Activated CD8-positive, alpha-beta memory T cell treated with anti-CD3 and anti-CD28 coated beads, Interleukin-2, amount 10 ng/mL, durations not matched to agents 7 days and 5 days (primary cell): ENCODE measurements at regions not wholly inside any gene's neighbourhood (a gene's known extent, or its start where the extent isn't known, plus 50 kb on each side); places are given as distances from the start of the nearest gene placed in this dataset.

Source experiments
- ATAC-seq: fragments of 150-1000 bp; cut with Tn5 transposase; one replicate; pipeline ENCODE4 v1.10.0; 2021; ENCODE audit warnings: moderate library complexity
- CTCF ChIA-PET: fragments of 350-600 bp; sonication (Branson Sonifier 250); formaldehyde crosslinking; loops from one replicate; lab custom pipeline; 2021; ENCODE audit warnings: antibody characterized with exemption; lab: Charles Lee
- DNase-seq: peaks from one replicate; pipeline ENCODE4 v3.0.0-alpha.2; 2020
- H3K27ac Mint-ChIP-seq: one replicate; pipeline ENCODE4 v1.8.0; 2021; ENCODE audit warnings: mild to moderate bottlenecking, mixed read lengths
- H3K27me3 Mint-ChIP-seq: one replicate; pipeline ENCODE4 v1.8.0; 2021; ENCODE audit warnings: mixed read lengths
- H3K36me3 Mint-ChIP-seq: one replicate; pipeline ENCODE4 v1.8.0; 2021; ENCODE audit warnings: mild to moderate bottlenecking, mixed read lengths
- H3K4me1 Mint-ChIP-seq: one replicate; pipeline ENCODE4 v1.8.0; 2021; ENCODE audit warnings: mixed read lengths
- H3K4me3 Mint-ChIP-seq: one replicate; pipeline ENCODE4 v1.8.0; 2021; ENCODE audit warnings: mild to moderate bottlenecking, moderate library complexity, mixed read lengths
- H3K9me3 Mint-ChIP-seq: one replicate; pipeline ENCODE4 v1.8.0; 2022; ENCODE audit warnings: low read depth, mixed read lengths

DNA sequence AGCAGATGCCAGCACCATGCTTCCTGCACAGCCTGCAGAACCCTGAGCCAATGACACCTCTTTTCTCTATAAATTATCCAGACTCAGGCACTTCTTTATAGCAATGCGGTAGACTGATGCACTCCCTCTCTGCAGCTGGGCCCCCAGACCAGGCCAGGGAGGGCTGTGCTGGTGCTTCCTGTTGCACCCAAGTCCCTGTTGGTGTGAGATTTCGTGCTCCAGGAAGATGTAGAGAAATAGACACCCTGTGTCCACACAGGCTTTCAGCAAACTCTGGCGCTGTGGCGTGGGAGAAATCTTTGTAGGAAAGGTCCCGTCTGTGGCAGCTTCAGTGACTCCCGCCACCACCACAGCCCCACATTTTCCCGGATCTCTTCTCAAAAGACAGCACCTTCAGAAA is 572.2 kb downstream of the GALR1 start:
- no peak for ATAC-seq
- Mint-ChIP-seq H3K36me3 (no peaks in the 10 kb centered on the region), H3K4me1 (no peaks in the 10 kb centered on the region), H3K4me3 (no peak overlapping the region), H3K27ac (no peak overlapping the region), H3K27me3 (no peaks in the 10 kb centered on the region), H3K9me3 (no peaks in the 10 kb centered on the region)
- DNase-seq, result no peak
- CTCF ChIA-PET, result no interaction called here

- Mint-ChIP-seq H3K36me3 (no peaks in the 10 kb centered on the region), H3K4me3 (no peak overlapping the region), H3K27ac (no peak overlapping the region), H3K4me1 (no peaks in the 10 kb centered on the region), H3K27me3 (no peaks in the 10 kb centered on the region), H3K9me3 (no peaks in the 10 kb centered on the region)
- CTCF ChIA-PET, result no interaction called here
- ATAC-seq, result no peak
- no peak for DNase-seq
These were observed 573.0 kb downstream of the GALR1 start for GRCh38 chr18:77822632-77823031.

DNA sequence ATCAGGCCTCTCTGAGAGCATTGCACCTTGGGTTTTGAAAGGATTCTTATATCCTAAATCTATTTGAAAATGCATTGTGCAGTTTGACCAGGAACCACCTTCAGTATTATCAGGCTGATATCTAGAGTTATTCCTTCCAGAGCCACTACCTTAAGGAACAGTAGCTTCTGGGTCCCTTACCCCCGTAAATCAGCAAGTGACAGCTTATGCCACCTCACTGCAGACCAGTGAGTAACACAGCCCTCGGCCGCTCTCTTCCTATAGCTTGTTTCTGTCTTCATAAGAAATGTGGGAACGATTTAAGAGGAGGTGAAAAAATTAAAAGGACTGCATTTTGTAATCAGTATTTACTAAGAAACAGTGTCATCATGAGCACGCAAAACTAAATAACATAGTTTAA is 584.2 kb downstream of the GALR1 start:
- no peaks in the 10 kb centered on the region for H3K4me1 Mint-ChIP-seq
- no peak overlapping the region for H3K27ac Mint-ChIP-seq
- no peaks in the 10 kb centered on the region for H3K9me3 Mint-ChIP-seq
- no peaks in the 10 kb centered on the region for H3K27me3 Mint-ChIP-seq
- ATAC-seq, result no peak
- H3K36me3 Mint-ChIP-seq, result no peaks in the 10 kb centered on the region
- DNase-seq, result no peak
- CTCF ChIA-PET, result no interaction called here
- H3K4me3 Mint-ChIP-seq, result no peak overlapping the region

DNA sequence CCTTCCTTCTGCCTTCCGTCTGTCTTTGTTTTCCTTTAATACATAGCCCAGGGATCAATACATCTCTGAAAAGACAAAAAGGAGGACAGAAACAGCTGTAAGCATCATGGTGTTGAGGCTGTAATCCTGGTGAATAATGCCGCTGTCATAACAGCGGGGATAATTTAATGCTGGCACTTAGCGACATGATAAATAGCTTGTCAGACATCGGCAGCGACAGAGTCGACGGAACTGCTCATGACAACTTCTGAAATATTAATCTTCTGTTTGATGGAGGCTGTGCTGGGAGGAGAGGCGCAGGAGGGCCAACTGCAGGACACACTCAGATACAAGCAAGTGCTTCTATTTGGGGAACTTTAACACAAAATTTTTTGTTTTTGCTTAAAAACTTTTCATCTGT is 602.2 kb downstream of the GALR1 start:
- Mint-ChIP-seq H3K4me3 (no peak overlapping the region), H3K36me3 (no peaks in the 10 kb centered on the region), H3K27me3 (peaks cover 4% of the 10 kb centered on the region), H3K4me1 (no peaks in the 10 kb centered on the region), H3K9me3 (no peaks in the 10 kb centered on the region), H3K27ac (no peak overlapping the region)
- CTCF ChIA-PET, result no interaction called here
- DNase-seq, result no peak
- ATAC-seq, result no peak

DNA sequence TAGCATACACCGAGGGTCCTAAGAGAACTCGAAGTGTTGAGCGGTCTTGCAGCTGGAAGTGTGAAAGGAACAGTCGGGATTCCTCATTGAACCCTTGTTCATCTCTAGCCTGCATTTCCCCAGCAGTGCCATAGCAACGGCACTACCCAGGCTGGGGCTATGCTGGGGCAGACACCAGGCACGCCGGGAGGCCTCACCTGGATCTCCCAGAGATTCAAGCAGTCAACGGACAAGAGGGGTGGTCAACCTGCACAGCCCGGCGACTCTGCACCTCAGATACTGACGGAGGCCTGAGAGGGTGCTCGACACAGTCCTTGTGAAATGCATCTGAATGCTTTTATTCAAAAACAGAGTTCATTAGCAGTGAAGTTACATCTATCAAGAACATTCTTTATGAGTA is 604.2 kb downstream of the GALR1 start:
- ATAC-seq, result no peak
- H3K9me3 Mint-ChIP-seq, result no peaks in the 10 kb centered on the region
- H3K4me1 Mint-ChIP-seq, result no peaks in the 10 kb centered on the region
- H3K27me3 Mint-ChIP-seq, result peaks cover 4% of the 10 kb centered on the region
- H3K4me3 Mint-ChIP-seq, result no peak overlapping the region
- H3K36me3 Mint-ChIP-seq, result no peaks in the 10 kb centered on the region
- H3K27ac Mint-ChIP-seq, result no peak overlapping the region
- no peak for DNase-seq
- CTCF ChIA-PET, result no interaction called here

- H3K4me3 Mint-ChIP-seq, result no peak overlapping the region
- ATAC-seq (no peak), DNase-seq (no peak)
- H3K4me1 Mint-ChIP-seq, result no peaks in the 10 kb centered on the region
- no peaks in the 10 kb centered on the region for H3K9me3 Mint-ChIP-seq
- no peak overlapping the region for H3K27ac Mint-ChIP-seq
- no peaks in the 10 kb centered on the region for H3K27me3 Mint-ChIP-seq
- no peaks in the 10 kb centered on the region for H3K36me3 Mint-ChIP-seq
- CTCF ChIA-PET, result no interaction called here
These were observed 608.3 kb downstream of the GALR1 start for GRCh38 chr18:77857678-77858655.

- H3K27me3 Mint-ChIP-seq, result no peaks in the 10 kb centered on the region
- H3K9me3 Mint-ChIP-seq, result no peaks in the 10 kb centered on the region
- H3K4me3 Mint-ChIP-seq, result no peak overlapping the region
- H3K4me1 Mint-ChIP-seq, result no peaks in the 10 kb centered on the region
- no peak overlapping the region for H3K27ac Mint-ChIP-seq
- ATAC-seq (no peak), DNase-seq (no peak)
- H3K36me3 Mint-ChIP-seq, result no peaks in the 10 kb centered on the region
- CTCF ChIA-PET, result no interaction called here
These were observed 610.0 kb downstream of the GALR1 start for GRCh38 chr18:77859634-77860033.

- H3K36me3 Mint-ChIP-seq, result no peaks in the 10 kb centered on the region
- no peaks in the 10 kb centered on the region for H3K27me3 Mint-ChIP-seq
- ATAC-seq (no peak), DNase-seq (no peak)
- H3K4me3 Mint-ChIP-seq, result no peak overlapping the region
- CTCF ChIA-PET, result no interaction called here
- no peaks in the 10 kb centered on the region for H3K9me3 Mint-ChIP-seq
- H3K4me1 Mint-ChIP-seq, result no peaks in the 10 kb centered on the region
- no peak overlapping the region for H3K27ac Mint-ChIP-seq
These were observed 612.6 kb downstream of the GALR1 start for GRCh38 chr18:77862066-77862757.

- H3K4me1 Mint-ChIP-seq, result no peaks in the 10 kb centered on the region
- H3K27ac Mint-ChIP-seq, result no peak overlapping the region
- H3K4me3 Mint-ChIP-seq, result no peak overlapping the region
- ATAC-seq (no peak), DNase-seq (no peak)
- no peaks in the 10 kb centered on the region for H3K27me3 Mint-ChIP-seq
- H3K9me3 Mint-ChIP-seq, result no peaks in the 10 kb centered on the region
- H3K36me3 Mint-ChIP-seq, result no peaks in the 10 kb centered on the region
- CTCF ChIA-PET, result no interaction called here
These were observed 616.2 kb downstream of the GALR1 start for GRCh38 chr18:77865853-77866252.

- Mint-ChIP-seq H3K36me3 (no peaks in the 10 kb centered on the region), H3K27me3 (no peaks in the 10 kb centered on the region), H3K4me1 (no peaks in the 10 kb centered on the region), H3K9me3 (no peaks in the 10 kb centered on the region), H3K4me3 (no peak overlapping the region), H3K27ac (no peak overlapping the region)
- ATAC-seq, result no peak
- no peak for DNase-seq
- CTCF ChIA-PET, result no interaction called here
These were observed 616.7 kb downstream of the GALR1 start for GRCh38 chr18:77866351-77866750.

DNA sequence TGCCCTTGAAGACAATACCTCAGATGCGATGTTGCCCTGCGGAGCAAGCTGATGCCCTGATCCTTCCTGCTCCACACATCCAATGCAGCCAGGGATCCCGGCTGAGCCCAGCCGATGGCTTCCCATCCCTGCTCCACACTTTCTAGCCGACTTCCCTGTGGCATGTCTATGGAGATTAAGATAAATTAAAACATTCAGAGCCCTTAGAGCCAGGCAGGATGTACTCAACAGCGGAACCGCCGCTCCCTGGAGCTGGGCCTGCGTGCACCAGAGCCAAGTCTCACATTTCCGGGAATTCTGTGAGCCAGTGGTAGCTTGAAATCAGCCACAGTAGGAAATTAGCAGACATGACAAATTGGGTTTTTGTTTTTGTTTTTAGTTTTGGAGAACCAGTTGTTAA is 620.6 kb downstream of the GALR1 start:
- no peak overlapping the region for H3K27ac Mint-ChIP-seq
- H3K27me3 Mint-ChIP-seq, result no peaks in the 10 kb centered on the region

DNA sequence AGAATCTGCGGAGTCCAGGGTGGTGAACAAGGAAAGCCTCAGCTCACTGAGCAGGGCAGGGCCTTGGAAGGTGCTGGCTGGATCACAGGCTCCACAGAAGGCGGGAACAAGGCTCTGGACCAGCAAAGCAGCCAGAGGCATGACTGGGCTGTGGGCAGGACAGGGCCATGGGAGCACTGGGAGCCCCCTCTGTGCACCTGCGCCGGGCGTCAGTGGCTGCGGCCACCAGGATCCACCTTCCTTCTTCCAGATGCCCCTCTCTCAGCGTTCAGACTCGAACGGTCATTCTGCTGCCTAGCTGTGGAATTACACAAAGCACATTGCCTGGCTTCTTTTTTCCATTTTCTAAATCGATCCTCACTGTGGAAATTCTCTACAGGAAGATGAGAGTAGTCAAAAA is 621.2 kb downstream of the GALR1 start:
- Mint-ChIP-seq H3K9me3 (no peaks in the 10 kb centered on the region), H3K36me3 (no peaks in the 10 kb centered on the region), H3K27me3 (no peaks in the 10 kb centered on the region), H3K4me1 (no peaks in the 10 kb centered on the region), H3K4me3 (no peak overlapping the region), H3K27ac (no peak overlapping the region)
- DNase-seq (no peak), ATAC-seq (no peak)
- CTCF ChIA-PET, result no interaction called here

More for the DNA sequence above, 620.6 kb downstream of the GALR1 start:
- no peak overlapping the region for H3K4me3 Mint-ChIP-seq
- H3K9me3 Mint-ChIP-seq, result no peaks in the 10 kb centered on the region
- ATAC-seq (no peak), DNase-seq (no peak)
- H3K4me1 Mint-ChIP-seq, result no peaks in the 10 kb centered on the region
- CTCF ChIA-PET, result no interaction called here
- H3K36me3 Mint-ChIP-seq, result no peaks in the 10 kb centered on the region

DNA sequence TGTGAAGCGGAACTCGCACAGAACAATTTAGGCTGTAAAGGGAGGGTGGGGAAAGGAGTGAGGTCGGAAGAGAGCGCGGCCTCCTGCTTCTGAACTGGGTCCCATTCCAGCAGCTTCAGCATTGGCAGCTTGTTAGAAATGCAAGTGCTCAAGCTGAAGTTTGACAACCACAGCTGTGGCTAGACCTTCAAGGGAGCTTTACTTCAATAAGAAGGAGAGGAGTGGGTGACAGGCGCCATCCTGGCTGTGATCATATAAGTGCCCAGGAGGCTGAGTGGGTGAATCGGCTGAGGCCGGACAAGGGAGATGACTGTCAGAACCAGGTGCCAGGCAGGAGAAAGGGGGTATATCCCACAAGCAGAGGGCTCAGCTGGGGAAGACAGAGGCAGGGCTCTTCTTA is 622.5 kb downstream of the GALR1 start:
- H3K9me3 Mint-ChIP-seq, result no peaks in the 10 kb centered on the region
- no peak overlapping the region for H3K4me3 Mint-ChIP-seq
- CTCF ChIA-PET, result no interaction called here
- H3K36me3 Mint-ChIP-seq, result no peaks in the 10 kb centered on the region
- DNase-seq (no peak), ATAC-seq (no peak)
- H3K4me1 Mint-ChIP-seq, result no peaks in the 10 kb centered on the region
- no peak overlapping the region for H3K27ac Mint-ChIP-seq
- H3K27me3 Mint-ChIP-seq, result no peaks in the 10 kb centered on the region

GRCh38 chr18:77876319-77876865 is 626.7 kb downstream of the GALR1 start:
- Mint-ChIP-seq H3K27me3 (no peaks in the 10 kb centered on the region), H3K4me3 (no peak overlapping the region), H3K4me1 (no peaks in the 10 kb centered on the region), H3K36me3 (no peaks in the 10 kb centered on the region), H3K9me3 (no peaks in the 10 kb centered on the region), H3K27ac (no peak overlapping the region)
- CTCF ChIA-PET, result no interaction called here
- DNase-seq (no peak), ATAC-seq (no peak)
